HG02981 (cell line): ENCODE measurements at regions not wholly inside any gene's neighbourhood (a gene's known extent, or its start where the extent isn't known, plus 50 kb on each side); places are given as distances from the start of the nearest gene placed in this dataset.

ENCODE experiments used
- ATAC-seq: cut with Tn5 transposase; IDR thresholded peaks from one replicate; pipeline ENCODE4 v1.9.1; 2021; ENCODE audit warnings: mild to moderate bottlenecking, moderate library complexity; ENCODE audit not compliant: unreplicated experiment

GRCh38 chr6:166757232-166758135, 130.4 kb upstream of the RPS6KA2 start:
- ATAC-seq, result no peak

- no peak for ATAC-seq
These were observed 127.4 kb upstream of the RPS6KA2 start for GRCh38 chr6:166754218-166755030.

- ATAC-seq, result no peak
These were observed 126.1 kb upstream of the RPS6KA2 start for GRCh38 chr6:166752928-166753721.

- peak; percentile 85 for ATAC-seq
These were observed 125.0 kb upstream of the RPS6KA2 start for GRCh38 chr6:166752097-166752496.

GRCh38 chr6:166751051-166751595, 124.1 kb upstream of the RPS6KA2 start:
- ATAC-seq, result peak; percentile 92

- no peak for ATAC-seq
These were observed 123.2 kb upstream of the RPS6KA2 start for GRCh38 chr6:166750108-166750793.

GRCh38 chr6:166749666-166750065, 122.6 kb upstream of the RPS6KA2 start:
- no peak for ATAC-seq

GRCh38 chr6:166747644-166748595, 120.9 kb upstream of the RPS6KA2 start:
- ATAC-seq, result no peak

- ATAC-seq, result no peak
These were observed 119.0 kb upstream of the RPS6KA2 start for GRCh38 chr6:166745801-166746668.

- no peak for ATAC-seq
These were observed 117.4 kb upstream of the RPS6KA2 start for GRCh38 chr6:166744223-166745134.

- ATAC-seq, result no peak
These were observed 116.6 kb upstream of the RPS6KA2 start for GRCh38 chr6:166743406-166744222.

GRCh38 chr6:166742981-166743380, 115.9 kb upstream of the RPS6KA2 start:
- ATAC-seq, result no peak

GRCh38 chr6:166739976-166740318, 112.9 kb upstream of the RPS6KA2 start:
- ATAC-seq, result no peak

GRCh38 chr6:166739117-166739975, 112.3 kb upstream of the RPS6KA2 start:
- ATAC-seq, result no peak

- no peak for ATAC-seq
These were observed 111.5 kb upstream of the RPS6KA2 start for GRCh38 chr6:166738386-166739116.
